GM23338 (cell line): ENCODE measurements at regions not wholly inside any gene's neighbourhood (a gene's known extent, or its start where the extent isn't known, plus 50 kb on each side); places are given as distances from the start of the nearest gene placed in this dataset.

ENCODE experiments used
- ATAC-seq: fragments of 200-7000 bp; cut with Tn5 transposase; 3 replicates; pipeline ENCODE4 v1.9.1; 2020
- DNase-seq: peaks from one replicate; pipeline ENCODE4 v3.0.0-alpha.2; 2015; ENCODE audit warnings: low spot score
- H2AFZ ChIP-seq: fragments of 200-600 bp; sonication (generic); 2 replicates; pipeline ENCODE4 v1.8.0; 2016; ENCODE audit warnings: antibody characterized with exemption, mild to moderate bottlenecking, moderate library complexity
- H3F3A ChIP-seq: fragments of 200-600 bp; sonication (generic); replicated peaks from 2 replicates; pipeline ENCODE4 v1.8.0; 2017; ENCODE audit warnings: antibody characterized with exemption, mixed run types, low read depth
- H3K27ac ChIP-seq: fragments of 200-600 bp; sonication (generic); 2 replicates; pipeline ENCODE4 v1.6.1; 2016; ENCODE audit warnings: low read depth
- H3K27me3 ChIP-seq: fragments of 200-600 bp; sonication (generic); 2 replicates; pipeline ENCODE4 v1.8.0; 2016; ENCODE audit warnings: mild to moderate bottlenecking, mixed run types, moderate library complexity; ENCODE audit not compliant: insufficient read depth
- H3K36me3 ChIP-seq: fragments of 200-600 bp; sonication (generic); 2 replicates; pipeline ENCODE4 v1.8.0; 2016; ENCODE audit warnings: mild to moderate bottlenecking; ENCODE audit not compliant: insufficient read depth
- H3K4me1 ChIP-seq: fragments of 200-600 bp; sonication (generic); 2 replicates; pipeline ENCODE4 v1.8.0; 2016; ENCODE audit warnings: mild to moderate bottlenecking, moderate library complexity; ENCODE audit not compliant: insufficient read depth
- H3K4me2 ChIP-seq: fragments of 200-600 bp; sonication (generic); 2 replicates; pipeline ENCODE4 v1.7.1; 2017; ENCODE audit warnings: mixed run types
- H3K4me3 ChIP-seq: fragments of 200-600 bp; sonication (generic); 2 replicates; pipeline ENCODE4 v1.6.1; 2016; ENCODE audit warnings: mixed run types
- H3K79me2 ChIP-seq: fragments of 200-600 bp; sonication (generic); replicated peaks from 2 replicates; pipeline ENCODE4 v1.8.0; 2017; ENCODE audit warnings: mild to moderate bottlenecking; ENCODE audit not compliant: insufficient read depth
- H3K9me2 ChIP-seq: fragments of 200-600 bp; sonication (generic); 2 replicates; pipeline ENCODE4 v1.8.0; 2017; ENCODE audit not compliant: insufficient read depth
- H4K20me1 ChIP-seq: fragments of 200-600 bp; sonication (generic); replicated peaks from 2 replicates; pipeline ENCODE4 v1.8.0; 2017; ENCODE audit warnings: mild to moderate bottlenecking; ENCODE audit not compliant: insufficient read depth
- H3K27ac Mint-ChIP-seq: 2 replicates; pipeline ENCODE4 v1.8.0; 2020; ENCODE audit warnings: inconsistent platforms, mild to moderate bottlenecking, moderate library complexity, mixed read lengths
- H3K27me3 Mint-ChIP-seq: 3 replicates; pipeline ENCODE4 v1.8.0; 2022; ENCODE audit warnings: low read depth, mild to moderate bottlenecking, moderate library complexity, mixed read lengths, inconsistent platforms; ENCODE audit not compliant: insufficient read depth, poor library complexity
- H3K36me3 Mint-ChIP-seq: 3 replicates; pipeline ENCODE4 v1.8.0; 2021; ENCODE audit warnings: low read depth, mild to moderate bottlenecking, inconsistent platforms, moderate library complexity, mixed read lengths
- H3K4me1 Mint-ChIP-seq: 3 replicates; pipeline ENCODE4 v1.8.0; 2020; ENCODE audit warnings: mild to moderate bottlenecking, inconsistent platforms, mixed read lengths
- H3K4me3 Mint-ChIP-seq: 3 replicates; pipeline ENCODE4 v1.8.0; 2021; ENCODE audit warnings: moderate library complexity, mild to moderate bottlenecking, inconsistent platforms, mixed read lengths
- H3K9me3 Mint-ChIP-seq: 3 replicates; pipeline ENCODE4 v1.8.0; 2020; ENCODE audit warnings: moderate library complexity, mild to moderate bottlenecking, inconsistent platforms, mixed read lengths
- CREB1 ChIP-seq: fragments of 250-450 bp; sonication (Bioruptor Pico); IDR thresholded peaks from 2 replicates; pipeline ENCODE4 v1.5.0; 2020; ENCODE audit warnings: low read depth, mild to moderate bottlenecking, moderate library complexity
- EZH2 ChIP-seq: fragments of 200-600 bp; sonication (generic); IDR thresholded peaks from one replicate; pipeline ENCODE4 v1.8.0; 2017; ENCODE audit warnings: antibody characterized with exemption, mild to moderate bottlenecking, low read depth; ENCODE audit not compliant: unreplicated experiment
- EZH2phosphoT487 ChIP-seq: fragments of 200-600 bp; sonication (generic); IDR thresholded peaks from one replicate; pipeline ENCODE4 v1.8.1; 2018; ENCODE audit warnings: antibody characterized with exemption; ENCODE audit not compliant: unreplicated experiment
- JUNB ChIP-seq: IDR thresholded peaks from one replicate; pipeline ENCODE4 v1.6.1; 2016; ENCODE audit warnings: antibody characterized with exemption; ENCODE audit not compliant: unreplicated experiment
- NANOG ChIP-seq: IDR thresholded peaks from 2 replicates; pipeline ENCODE4 v1.6.1; 2016; ENCODE audit warnings: antibody characterized with exemption, borderline replicate concordance
- POLR2AphosphoS5 ChIP-seq: IDR thresholded peaks from 2 replicates; pipeline ENCODE4 v1.6.1; 2016; ENCODE audit warnings: antibody characterized with exemption, low read depth
- STAT1 ChIP-seq: IDR thresholded peaks from one replicate; pipeline ENCODE4 v1.6.1; 2016; ENCODE audit warnings: antibody characterized with exemption; ENCODE audit not compliant: unreplicated experiment
- ZNF114 ChIP-seq: fragments of 250-450 bp; sonication (Bioruptor Pico); IDR thresholded peaks from 2 replicates; pipeline ENCODE4 v1.5.0; 2020; ENCODE audit warnings: mild to moderate bottlenecking, moderate library complexity
- ZNF331 ChIP-seq: fragments of 250-450 bp; sonication (Bioruptor Pico); IDR thresholded peaks from 2 replicates; pipeline ENCODE4 v1.5.0; 2020; ENCODE audit warnings: low read depth, mild to moderate bottlenecking, moderate library complexity
- TF ChIP-seq, protein P1 (sequence below): IDR thresholded peaks from one replicate; pipeline ENCODE4 v1.6.1; 2018; ENCODE audit warnings: antibody characterized with exemption; ENCODE audit not compliant: unreplicated experiment
- TF ChIP-seq, protein P2 (sequence below): fragments of 250-450 bp; sonication (Bioruptor Pico); IDR thresholded peaks from 2 replicates; pipeline ENCODE4 v1.5.0; 2020; ENCODE audit warnings: mild to moderate bottlenecking, moderate library complexity
- TF ChIP-seq, protein P3 (sequence below), 2 experiments: fragments of 200-600 bp in 1 of 2; sonication (generic) in 1 of 2; conservative IDR thresholded peaks; 2 replicates each; pipeline versions ENCODE4 v1.5.1 to v1.6.1; 2016 to 2017; ENCODE audit warnings: antibody characterized with exemption in 2 of 2, low read depth in 2 of 2, mild to moderate bottlenecking in 2 of 2, moderate library complexity in 1 of 2
- TF ChIP-seq, protein P4 (sequence below): IDR thresholded peaks from 2 replicates; pipeline ENCODE4 v1.6.1; 2016; ENCODE audit warnings: antibody characterized with exemption

DNA sequence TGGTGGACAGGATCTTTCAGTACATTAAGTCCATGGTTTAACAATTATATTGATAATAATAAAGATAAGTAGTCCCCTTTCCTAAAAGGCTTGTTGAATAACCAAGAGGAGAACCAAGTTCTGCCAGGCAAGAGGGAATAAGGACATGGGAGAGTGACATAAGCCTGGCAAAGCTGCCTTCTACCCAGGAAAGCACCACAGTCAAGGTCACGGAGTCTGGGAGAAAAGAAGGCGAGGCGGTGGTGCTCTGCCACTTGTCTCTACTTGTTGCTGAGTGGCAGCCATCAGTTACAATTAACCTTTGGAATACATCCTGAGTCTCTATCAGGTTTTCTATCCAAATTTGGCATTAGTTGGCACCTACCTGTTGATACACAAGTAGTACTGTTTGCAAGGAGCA, 101.7 kb upstream of the GATA6 start:
- Histone ChIP-seq H3K36me3 (no peaks in the 10 kb centered on the region), H3K4me1 (no peaks in the 10 kb centered on the region), H3F3A (no peaks in the 10 kb centered on the region), H3K4me2 (no peak overlapping the region), H3K27ac (no peak overlapping the region), H3K9me2 (0 out of 2 replicates have a peak, but pooled peaks cover 3% of the 10 kb centered on the region), H3K79me2 (no peaks in the 10 kb centered on the region), H3K4me3 (no peak overlapping the region), H2AFZ (no peak overlapping the region), H4K20me1 (no peaks in the 10 kb centered on the region), H3K27me3 (no peaks in the 10 kb centered on the region)
- Mint-ChIP-seq H3K27me3 (no peaks in the 10 kb centered on the region), H3K9me3 (no peaks in the 10 kb centered on the region), H3K4me3 (no peak overlapping the region), H3K27ac (no peak overlapping the region), H3K36me3 (no peaks in the 10 kb centered on the region), H3K4me1 (peaks cover 3% of the 10 kb centered on the region; the same call in 1 of the 3 replicates)
- ATAC-seq (no peak), DNase-seq (no peak)
- no peak for TF ChIP-seq POLR2AphosphoS5
- TF ChIP-seq, protein P1, sequence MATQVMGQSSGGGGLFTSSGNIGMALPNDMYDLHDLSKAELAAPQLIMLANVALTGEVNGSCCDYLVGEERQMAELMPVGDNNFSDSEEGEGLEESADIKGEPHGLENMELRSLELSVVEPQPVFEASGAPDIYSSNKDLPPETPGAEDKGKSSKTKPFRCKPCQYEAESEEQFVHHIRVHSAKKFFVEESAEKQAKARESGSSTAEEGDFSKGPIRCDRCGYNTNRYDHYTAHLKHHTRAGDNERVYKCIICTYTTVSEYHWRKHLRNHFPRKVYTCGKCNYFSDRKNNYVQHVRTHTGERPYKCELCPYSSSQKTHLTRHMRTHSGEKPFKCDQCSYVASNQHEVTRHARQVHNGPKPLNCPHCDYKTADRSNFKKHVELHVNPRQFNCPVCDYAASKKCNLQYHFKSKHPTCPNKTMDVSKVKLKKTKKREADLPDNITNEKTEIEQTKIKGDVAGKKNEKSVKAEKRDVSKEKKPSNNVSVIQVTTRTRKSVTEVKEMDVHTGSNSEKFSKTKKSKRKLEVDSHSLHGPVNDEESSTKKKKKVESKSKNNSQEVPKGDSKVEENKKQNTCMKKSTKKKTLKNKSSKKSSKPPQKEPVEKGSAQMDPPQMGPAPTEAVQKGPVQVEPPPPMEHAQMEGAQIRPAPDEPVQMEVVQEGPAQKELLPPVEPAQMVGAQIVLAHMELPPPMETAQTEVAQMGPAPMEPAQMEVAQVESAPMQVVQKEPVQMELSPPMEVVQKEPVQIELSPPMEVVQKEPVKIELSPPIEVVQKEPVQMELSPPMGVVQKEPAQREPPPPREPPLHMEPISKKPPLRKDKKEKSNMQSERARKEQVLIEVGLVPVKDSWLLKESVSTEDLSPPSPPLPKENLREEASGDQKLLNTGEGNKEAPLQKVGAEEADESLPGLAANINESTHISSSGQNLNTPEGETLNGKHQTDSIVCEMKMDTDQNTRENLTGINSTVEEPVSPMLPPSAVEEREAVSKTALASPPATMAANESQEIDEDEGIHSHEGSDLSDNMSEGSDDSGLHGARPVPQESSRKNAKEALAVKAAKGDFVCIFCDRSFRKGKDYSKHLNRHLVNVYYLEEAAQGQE: no peak
- TF ChIP-seq, protein P2, sequence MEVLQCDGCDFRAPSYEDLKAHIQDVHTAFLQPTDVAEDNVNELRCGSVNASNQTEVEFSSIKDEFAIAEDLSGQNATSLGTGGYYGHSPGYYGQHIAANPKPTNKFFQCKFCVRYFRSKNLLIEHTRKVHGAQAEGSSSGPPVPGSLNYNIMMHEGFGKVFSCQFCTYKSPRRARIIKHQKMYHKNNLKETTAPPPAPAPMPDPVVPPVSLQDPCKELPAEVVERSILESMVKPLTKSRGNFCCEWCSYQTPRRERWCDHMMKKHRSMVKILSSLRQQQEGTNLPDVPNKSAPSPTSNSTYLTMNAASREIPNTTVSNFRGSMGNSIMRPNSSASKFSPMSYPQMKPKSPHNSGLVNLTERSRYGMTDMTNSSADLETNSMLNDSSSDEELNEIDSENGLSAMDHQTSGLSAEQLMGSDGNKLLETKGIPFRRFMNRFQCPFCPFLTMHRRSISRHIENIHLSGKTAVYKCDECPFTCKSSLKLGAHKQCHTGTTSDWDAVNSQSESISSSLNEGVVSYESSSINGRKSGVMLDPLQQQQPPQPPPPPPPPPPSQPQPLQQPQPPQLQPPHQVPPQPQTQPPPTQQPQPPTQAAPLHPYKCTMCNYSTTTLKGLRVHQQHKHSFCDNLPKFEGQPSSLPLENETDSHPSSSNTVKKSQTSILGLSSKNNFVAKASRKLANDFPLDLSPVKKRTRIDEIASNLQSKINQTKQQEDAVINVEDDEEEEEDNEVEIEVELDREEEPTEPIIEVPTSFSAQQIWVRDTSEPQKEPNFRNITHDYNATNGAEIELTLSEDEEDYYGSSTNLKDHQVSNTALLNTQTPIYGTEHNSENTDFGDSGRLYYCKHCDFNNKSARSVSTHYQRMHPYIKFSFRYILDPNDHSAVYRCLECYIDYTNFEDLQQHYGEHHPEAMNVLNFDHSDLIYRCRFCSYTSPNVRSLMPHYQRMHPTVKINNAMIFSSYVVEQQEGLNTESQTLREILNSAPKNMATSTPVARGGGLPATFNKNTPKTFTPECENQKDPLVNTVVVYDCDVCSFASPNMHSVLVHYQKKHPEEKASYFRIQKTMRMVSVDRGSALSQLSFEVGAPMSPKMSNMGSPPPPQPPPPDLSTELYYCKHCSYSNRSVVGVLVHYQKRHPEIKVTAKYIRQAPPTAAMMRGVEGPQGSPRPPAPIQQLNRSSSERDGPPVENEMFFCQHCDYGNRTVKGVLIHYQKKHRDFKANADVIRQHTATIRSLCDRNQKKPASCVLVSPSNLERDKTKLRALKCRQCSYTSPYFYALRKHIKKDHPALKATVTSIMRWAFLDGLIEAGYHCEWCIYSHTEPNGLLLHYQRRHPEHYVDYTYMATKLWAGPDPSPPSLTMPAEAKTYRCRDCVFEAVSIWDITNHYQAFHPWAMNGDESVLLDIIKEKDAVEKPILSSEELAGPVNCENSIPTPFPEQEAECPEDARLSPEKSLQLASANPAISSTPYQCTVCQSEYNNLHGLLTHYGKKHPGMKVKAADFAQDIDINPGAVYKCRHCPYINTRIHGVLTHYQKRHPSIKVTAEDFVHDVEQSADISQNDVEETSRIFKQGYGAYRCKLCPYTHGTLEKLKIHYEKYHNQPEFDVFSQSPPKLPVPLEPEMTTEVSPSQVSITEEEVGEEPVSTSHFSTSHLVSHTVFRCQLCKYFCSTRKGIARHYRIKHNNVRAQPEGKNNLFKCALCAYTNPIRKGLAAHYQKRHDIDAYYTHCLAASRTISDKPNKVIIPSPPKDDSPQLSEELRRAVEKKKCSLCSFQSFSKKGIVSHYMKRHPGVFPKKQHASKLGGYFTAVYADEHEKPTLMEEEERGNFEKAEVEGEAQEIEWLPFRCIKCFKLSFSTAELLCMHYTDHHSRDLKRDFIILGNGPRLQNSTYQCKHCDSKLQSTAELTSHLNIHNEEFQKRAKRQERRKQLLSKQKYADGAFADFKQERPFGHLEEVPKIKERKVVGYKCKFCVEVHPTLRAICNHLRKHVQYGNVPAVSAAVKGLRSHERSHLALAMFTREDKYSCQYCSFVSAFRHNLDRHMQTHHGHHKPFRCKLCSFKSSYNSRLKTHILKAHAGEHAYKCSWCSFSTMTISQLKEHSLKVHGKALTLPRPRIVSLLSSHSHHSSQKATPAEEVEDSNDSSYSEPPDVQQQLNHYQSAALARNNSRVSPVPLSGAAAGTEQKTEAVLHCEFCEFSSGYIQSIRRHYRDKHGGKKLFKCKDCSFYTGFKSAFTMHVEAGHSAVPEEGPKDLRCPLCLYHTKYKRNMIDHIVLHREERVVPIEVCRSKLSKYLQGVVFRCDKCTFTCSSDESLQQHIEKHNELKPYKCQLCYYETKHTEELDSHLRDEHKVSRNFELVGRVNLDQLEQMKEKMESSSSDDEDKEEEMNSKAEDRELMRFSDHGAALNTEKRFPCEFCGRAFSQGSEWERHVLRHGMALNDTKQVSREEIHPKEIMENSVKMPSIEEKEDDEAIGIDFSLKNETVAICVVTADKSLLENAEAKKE (CRISPR knock-in tag): no peak
- TF ChIP-seq EZH2: no peak
- TF ChIP-seq, protein P3, sequence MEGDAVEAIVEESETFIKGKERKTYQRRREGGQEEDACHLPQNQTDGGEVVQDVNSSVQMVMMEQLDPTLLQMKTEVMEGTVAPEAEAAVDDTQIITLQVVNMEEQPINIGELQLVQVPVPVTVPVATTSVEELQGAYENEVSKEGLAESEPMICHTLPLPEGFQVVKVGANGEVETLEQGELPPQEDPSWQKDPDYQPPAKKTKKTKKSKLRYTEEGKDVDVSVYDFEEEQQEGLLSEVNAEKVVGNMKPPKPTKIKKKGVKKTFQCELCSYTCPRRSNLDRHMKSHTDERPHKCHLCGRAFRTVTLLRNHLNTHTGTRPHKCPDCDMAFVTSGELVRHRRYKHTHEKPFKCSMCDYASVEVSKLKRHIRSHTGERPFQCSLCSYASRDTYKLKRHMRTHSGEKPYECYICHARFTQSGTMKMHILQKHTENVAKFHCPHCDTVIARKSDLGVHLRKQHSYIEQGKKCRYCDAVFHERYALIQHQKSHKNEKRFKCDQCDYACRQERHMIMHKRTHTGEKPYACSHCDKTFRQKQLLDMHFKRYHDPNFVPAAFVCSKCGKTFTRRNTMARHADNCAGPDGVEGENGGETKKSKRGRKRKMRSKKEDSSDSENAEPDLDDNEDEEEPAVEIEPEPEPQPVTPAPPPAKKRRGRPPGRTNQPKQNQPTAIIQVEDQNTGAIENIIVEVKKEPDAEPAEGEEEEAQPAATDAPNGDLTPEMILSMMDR (conservative IDR thresholded peaks at IDR 0.05; ENCODE audit: low read depth in 2 of 2): no peak
- no peak for TF ChIP-seq ZNF331 (CRISPR knock-in tag)
- TF ChIP-seq NANOG: no peak
- TF ChIP-seq, protein P4, sequence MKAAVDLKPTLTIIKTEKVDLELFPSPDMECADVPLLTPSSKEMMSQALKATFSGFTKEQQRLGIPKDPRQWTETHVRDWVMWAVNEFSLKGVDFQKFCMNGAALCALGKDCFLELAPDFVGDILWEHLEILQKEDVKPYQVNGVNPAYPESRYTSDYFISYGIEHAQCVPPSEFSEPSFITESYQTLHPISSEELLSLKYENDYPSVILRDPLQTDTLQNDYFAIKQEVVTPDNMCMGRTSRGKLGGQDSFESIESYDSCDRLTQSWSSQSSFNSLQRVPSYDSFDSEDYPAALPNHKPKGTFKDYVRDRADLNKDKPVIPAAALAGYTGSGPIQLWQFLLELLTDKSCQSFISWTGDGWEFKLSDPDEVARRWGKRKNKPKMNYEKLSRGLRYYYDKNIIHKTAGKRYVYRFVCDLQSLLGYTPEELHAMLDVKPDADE: no peak
- TF ChIP-seq CREB1: no peak
- TF ChIP-seq STAT1: no peak
- no peak for TF ChIP-seq ZNF114 (CRISPR knock-in tag)
- no peak for TF ChIP-seq JUNB
- TF ChIP-seq EZH2phosphoT487: no peak
